NCI-H524 (cell line): ENCODE measurements at regions not wholly inside any gene's neighbourhood (a gene's known extent, or its start where the extent isn't known, plus 50 kb on each side); places are given as distances from the start of the nearest gene placed in this dataset.

Experiments
- DNase-seq, 2 experiments: peaks; one replicate each; lab custom pipeline; 2025; lab: John Stamatoyannopoulos, UW

- DNase-seq: no peak
Observed at GRCh38 chr10:44682507-44682906, 228.6 kb upstream of the TMEM72 start.

- no peak for DNase-seq
Observed at GRCh38 chr10:44684661-44685060, 226.5 kb upstream of the TMEM72 start.

DNA sequence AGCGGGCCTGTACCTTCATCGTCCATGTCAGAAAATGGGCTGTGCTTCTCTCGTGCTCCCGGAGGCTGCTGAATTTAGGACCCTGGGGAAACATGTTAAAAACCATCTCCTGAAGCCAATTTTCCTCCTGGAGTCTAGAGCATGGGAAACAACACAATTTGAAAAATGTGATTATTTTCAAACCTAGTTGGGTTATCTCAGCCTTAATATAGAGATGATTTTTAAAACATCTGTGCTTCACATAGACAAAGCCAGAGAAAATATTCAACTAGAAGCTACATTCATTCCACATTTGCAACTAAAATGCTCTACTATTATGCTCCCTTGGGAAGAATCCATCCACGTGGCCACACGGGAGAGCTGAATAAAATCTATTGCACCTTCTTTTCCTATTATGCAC lies 225.9 kb upstream of the TMEM72 start:
- no peak for DNase-seq

DNA sequence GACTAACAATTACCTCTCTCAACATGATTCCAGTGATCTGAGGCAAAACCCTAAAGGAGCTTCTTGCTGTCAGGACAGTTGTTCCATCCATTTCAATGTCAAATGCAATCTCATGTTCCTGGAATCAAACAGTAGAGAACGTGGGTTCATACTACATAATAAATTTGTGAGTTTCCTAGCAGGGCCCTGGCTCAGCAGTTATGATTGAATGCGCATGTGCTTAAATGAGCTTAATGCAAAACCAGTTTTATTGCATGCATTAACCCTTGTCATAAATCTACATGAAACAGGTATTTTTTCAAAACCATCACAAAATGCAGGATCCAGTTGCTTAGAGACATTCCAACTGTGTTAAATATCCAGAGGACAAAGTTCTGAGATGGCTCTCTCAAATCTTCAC lies 225.4 kb upstream of the TMEM72 start:
- no peak for DNase-seq

- no peak for DNase-seq
Observed at GRCh38 chr10:44689368-44689767, 221.8 kb upstream of the TMEM72 start.

- no peak for DNase-seq
Observed at GRCh38 chr10:44696496-44696895, 214.6 kb upstream of the TMEM72 start.

DNA sequence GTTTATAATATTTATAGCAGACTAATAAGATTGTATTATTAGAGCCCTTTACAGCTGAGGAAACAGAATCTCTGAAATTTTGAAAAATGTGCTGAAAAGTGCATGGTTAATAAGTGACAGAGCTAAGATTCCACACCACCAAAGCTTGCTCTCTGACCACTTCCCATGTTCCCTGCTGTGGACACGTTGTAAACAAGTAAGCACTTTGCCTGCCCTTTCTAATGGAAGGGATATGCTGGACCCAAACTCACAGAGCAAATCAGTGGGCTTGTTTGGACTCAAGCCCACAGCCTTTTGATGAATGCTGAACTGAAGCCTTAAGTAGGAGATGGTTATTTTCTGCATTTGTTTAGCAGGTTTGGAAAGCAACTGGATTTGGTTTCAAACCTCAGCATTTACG lies 214.0 kb upstream of the TMEM72 start:
- DNase-seq: no peak

DNA sequence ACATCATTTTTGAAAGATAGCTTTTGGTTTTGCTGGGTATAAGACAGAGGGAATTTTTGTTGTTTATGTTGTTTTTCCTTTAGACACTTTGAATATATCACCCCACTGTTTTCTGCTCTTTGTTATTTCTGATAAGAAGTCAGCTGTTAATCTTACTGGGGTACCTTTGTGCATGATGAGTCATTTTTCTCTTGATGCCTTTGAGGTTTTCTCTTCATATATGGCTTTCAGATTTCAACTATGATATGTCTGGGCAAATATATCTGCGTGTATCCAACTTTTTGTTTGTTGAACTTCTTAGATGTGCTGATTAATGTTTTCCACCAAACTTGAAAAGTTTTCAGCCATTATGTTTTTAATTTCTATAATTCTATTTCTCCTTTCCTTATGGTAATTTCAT lies 208.6 kb upstream of the TMEM72 start:
- no peak for DNase-seq

GRCh38 chr10:44703241-44704155 lies 207.6 kb upstream of the TMEM72 start:
- DNase-seq: no peak

GRCh38 chr10:44704616-44705015 lies 206.5 kb upstream of the TMEM72 start:
- DNase-seq: no peak

- DNase-seq: no peak
Observed at GRCh38 chr10:44706745-44707144, 204.4 kb upstream of the TMEM72 start.

DNA sequence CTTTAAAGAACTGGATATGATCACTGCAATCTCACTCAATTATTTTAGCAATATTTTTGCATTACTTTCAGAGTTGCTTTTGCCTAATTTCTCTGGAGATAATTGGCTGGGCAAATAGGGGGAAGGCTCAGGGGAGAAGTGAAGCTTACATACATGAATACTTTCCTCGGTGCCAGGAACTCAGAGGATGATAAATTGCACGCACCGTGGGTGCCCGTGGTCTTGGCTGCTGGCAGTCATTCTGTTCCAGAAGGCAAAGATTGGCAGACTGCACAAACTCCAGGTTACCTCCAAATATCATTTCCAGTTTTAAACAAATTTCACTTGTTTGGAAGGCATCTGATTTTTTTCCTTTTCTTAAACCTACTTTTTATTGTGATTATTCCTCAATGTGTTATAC lies 197.8 kb upstream of the TMEM72 start:
- no peak for DNase-seq

DNA sequence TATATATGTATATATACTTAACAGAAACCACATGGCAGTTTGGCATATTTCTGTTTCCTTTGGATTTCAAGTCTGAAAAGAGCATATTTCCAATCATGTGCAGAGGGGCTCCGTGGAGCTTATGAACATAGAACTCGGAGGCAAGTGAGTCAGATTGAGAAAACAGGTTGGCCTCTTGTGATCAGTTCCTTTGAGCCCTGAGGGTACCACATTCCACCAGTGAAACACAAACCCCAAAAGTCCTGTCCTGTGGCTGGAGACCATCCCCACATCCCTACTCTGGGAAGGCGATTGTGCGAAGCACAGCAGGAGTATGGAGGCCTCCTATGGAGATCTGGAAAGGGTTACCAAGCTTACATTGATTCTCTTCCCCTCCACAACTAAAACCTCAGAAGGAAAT lies 196.7 kb upstream of the TMEM72 start:
- no peak for DNase-seq

- DNase-seq: no peak
Observed at GRCh38 chr10:44715136-44715535, 196.0 kb upstream of the TMEM72 start.

GRCh38 chr10:44716470-44717015 lies 194.6 kb upstream of the TMEM72 start:
- DNase-seq: no peak

- DNase-seq: no peak
Observed at GRCh38 chr10:44723082-44723481, 188.1 kb upstream of the TMEM72 start.

- no peak for DNase-seq
Observed at GRCh38 chr10:44723619-44724325, 187.4 kb upstream of the TMEM72 start.

DNA sequence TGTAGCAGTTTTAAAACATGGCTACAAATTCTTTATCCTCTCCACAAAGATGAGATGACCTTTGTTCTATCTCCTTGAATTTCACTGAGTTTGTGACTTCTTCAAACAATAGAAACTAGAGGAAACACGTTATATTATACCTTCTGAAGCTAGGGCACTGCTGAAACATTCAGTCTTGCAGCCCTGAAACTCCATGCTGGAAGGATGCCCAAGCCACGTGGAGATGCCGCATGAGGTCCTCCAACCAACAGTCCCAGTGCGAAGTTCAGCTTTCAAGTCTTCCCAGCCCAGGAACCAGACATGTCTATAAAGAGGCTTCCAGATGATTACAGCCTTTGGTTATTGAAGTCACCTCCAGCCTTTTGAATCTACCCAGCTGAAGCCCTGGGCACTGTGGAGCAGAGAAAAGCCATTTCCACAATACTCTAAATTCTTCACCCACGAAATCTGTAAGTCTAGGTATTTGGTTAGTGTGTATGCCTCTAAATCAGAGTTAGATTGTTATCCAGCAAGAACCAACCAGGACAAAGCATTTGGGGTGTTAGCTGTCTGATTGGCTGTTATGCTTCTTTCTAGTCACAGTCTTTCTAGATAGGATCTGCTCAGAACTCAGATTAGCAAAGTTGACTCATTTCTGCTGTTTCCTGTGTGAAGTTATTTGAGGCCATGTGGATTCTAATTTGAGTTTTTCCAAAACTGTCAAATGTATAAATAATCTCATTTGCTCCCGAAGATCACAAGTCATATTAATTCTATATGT lies 186.5 kb upstream of the TMEM72 start:
- no peak for DNase-seq

DNA sequence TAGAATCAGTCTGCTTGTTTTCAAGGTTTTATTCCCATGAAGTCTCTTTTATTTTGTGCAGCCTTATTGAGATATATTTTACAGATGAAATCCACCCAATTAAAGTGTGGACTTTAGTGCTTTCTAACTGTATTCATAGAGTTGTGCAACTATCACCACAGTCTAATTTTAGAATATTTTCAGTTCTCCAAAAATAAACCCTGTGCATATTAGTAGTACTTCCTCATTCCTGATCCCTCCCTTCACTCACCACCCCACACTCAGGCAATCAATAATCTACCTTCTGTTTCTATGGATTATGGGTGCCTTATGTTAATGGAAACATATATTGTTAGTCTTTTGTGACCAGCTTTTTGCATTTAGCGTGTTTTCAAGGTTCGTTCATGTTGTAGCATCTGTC lies 185.7 kb upstream of the TMEM72 start:
- no peak for DNase-seq

- DNase-seq: no peak
Observed at GRCh38 chr10:44731283-44731682, 179.9 kb upstream of the TMEM72 start.

- DNase-seq: no peak
Observed at GRCh38 chr10:44733501-44734488, 177.3 kb upstream of the TMEM72 start.
